Glutamatergic neuron (in vitro differentiated cells): ENCODE measurements at regions not wholly inside any gene's neighbourhood (a gene's known extent, or its start where the extent isn't known, plus 50 kb on each side); places are given as distances from the start of the nearest gene placed in this dataset.

ENCODE experiments used
- DNase-seq: peaks from one replicate; pipeline ENCODE4 v3.0.0; 2022
- H3K27ac Mint-ChIP-seq: one replicate; pipeline ENCODE4 v1.8.0; 2020; ENCODE audit warnings: mild to moderate bottlenecking, mixed read lengths, inconsistent platforms; ENCODE audit not compliant: unreplicated experiment
- H3K27me3 Mint-ChIP-seq: one replicate; pipeline ENCODE4 v1.8.0; 2020; ENCODE audit warnings: mild to moderate bottlenecking, moderate library complexity, mixed read lengths, inconsistent platforms; ENCODE audit not compliant: unreplicated experiment
- H3K36me3 Mint-ChIP-seq: one replicate; pipeline ENCODE4 v1.8.0; 2020; ENCODE audit warnings: mild to moderate bottlenecking, mixed read lengths, inconsistent platforms; ENCODE audit not compliant: unreplicated experiment
- H3K4me1 Mint-ChIP-seq: one replicate; pipeline ENCODE4 v1.8.0; 2020; ENCODE audit warnings: mild to moderate bottlenecking, low read depth, mixed read lengths, inconsistent platforms; ENCODE audit not compliant: unreplicated experiment
- H3K4me3 Mint-ChIP-seq: one replicate; pipeline ENCODE4 v1.8.0; 2020; ENCODE audit warnings: mild to moderate bottlenecking, mixed read lengths, inconsistent platforms; ENCODE audit not compliant: unreplicated experiment
- H3K9me3 Mint-ChIP-seq: one replicate; pipeline ENCODE4 v1.8.0; 2020; ENCODE audit warnings: mild to moderate bottlenecking, moderate library complexity, mixed read lengths, inconsistent platforms; ENCODE audit not compliant: unreplicated experiment
- CTCF ChIP-seq: fragments of 200-600 bp; sonication (generic); IDR thresholded peaks from one replicate; pipeline ENCODE4 v1.5.0; 2021; ENCODE audit not compliant: partially characterized antibody, unreplicated experiment

- Mint-ChIP-seq H3K36me3 (no peaks in the 10 kb centered on the region), H3K27me3 (no peaks in the 10 kb centered on the region)
These were observed 466.7 kb upstream of the TENM3 start for GRCh38 chr4:181776264-181777054.

GRCh38 chr4:181777518-181777917 lies 465.7 kb upstream of the TENM3 start:
- Mint-ChIP-seq H3K9me3 (peaks cover 4% of the 10 kb centered on the region), H3K4me3 (no peak overlapping the region), H3K27me3 (no peaks in the 10 kb centered on the region), H3K36me3 (no peaks in the 10 kb centered on the region), H3K4me1 (no peaks in the 10 kb centered on the region), H3K27ac (no peak overlapping the region)
- no peak for TF ChIP-seq CTCF
- no peak for DNase-seq

More at GRCh38 chr4:181776264-181777054, 466.7 kb upstream of the TENM3 start:
- H3K4me1 Mint-ChIP-seq, result no peaks in the 10 kb centered on the region
- no peak for DNase-seq
- no peak overlapping the region for H3K4me3 Mint-ChIP-seq
- no peak overlapping the region for H3K27ac Mint-ChIP-seq
- no peak for TF ChIP-seq CTCF
- peaks cover 4% of the 10 kb centered on the region for H3K9me3 Mint-ChIP-seq

GRCh38 chr4:181784881-181785280 lies 458.3 kb upstream of the TENM3 start:
- H3K9me3 Mint-ChIP-seq, result peaks cover 4% of the 10 kb centered on the region
- H3K4me3 Mint-ChIP-seq, result no peak overlapping the region
- DNase-seq, result no peak
- no peaks in the 10 kb centered on the region for H3K36me3 Mint-ChIP-seq
- H3K4me1 Mint-ChIP-seq, result peaks cover 2% of the 10 kb centered on the region
- peaks cover 3% of the 10 kb centered on the region for H3K27me3 Mint-ChIP-seq
- H3K27ac Mint-ChIP-seq, result no peak overlapping the region
- TF ChIP-seq CTCF, result no peak

- DNase-seq, result no peak
- TF ChIP-seq CTCF, result no peak
- H3K9me3 Mint-ChIP-seq, result no peaks in the 10 kb centered on the region
- peaks cover 4% of the 10 kb centered on the region for H3K27me3 Mint-ChIP-seq
- no peak overlapping the region for H3K27ac Mint-ChIP-seq
- no peaks in the 10 kb centered on the region for H3K36me3 Mint-ChIP-seq
- peaks cover 2% of the 10 kb centered on the region for H3K4me1 Mint-ChIP-seq
- H3K4me3 Mint-ChIP-seq, result no peak overlapping the region
These were observed 450.6 kb upstream of the TENM3 start for GRCh38 chr4:181792641-181793040.

GRCh38 chr4:181793096-181793495 lies 450.1 kb upstream of the TENM3 start:
- Mint-ChIP-seq H3K27me3 (peaks cover 4% of the 10 kb centered on the region), H3K27ac (no peak overlapping the region), H3K9me3 (no peaks in the 10 kb centered on the region), H3K4me3 (no peak overlapping the region), H3K4me1 (peaks cover 2% of the 10 kb centered on the region), H3K36me3 (no peaks in the 10 kb centered on the region)
- DNase-seq, result no peak
- TF ChIP-seq CTCF, result no peak
